Amniotic epithelial cell (primary cell): ENCODE measurements at regions not wholly inside any gene's neighbourhood (a gene's known extent, or its start where the extent isn't known, plus 50 kb on each side); places are given as distances from the start of the nearest gene placed in this dataset.
"Not testable (repeated sequence)": the region's sequence is repeated elsewhere in the genome, so short reads cannot be mapped to it uniquely, and the experiment has no call there.

Experiments
- DNase-seq: peaks from one replicate; pipeline ENCODE4 v3.0.0-alpha.2; 2010; ENCODE audit warnings: low read depth

DNA sequence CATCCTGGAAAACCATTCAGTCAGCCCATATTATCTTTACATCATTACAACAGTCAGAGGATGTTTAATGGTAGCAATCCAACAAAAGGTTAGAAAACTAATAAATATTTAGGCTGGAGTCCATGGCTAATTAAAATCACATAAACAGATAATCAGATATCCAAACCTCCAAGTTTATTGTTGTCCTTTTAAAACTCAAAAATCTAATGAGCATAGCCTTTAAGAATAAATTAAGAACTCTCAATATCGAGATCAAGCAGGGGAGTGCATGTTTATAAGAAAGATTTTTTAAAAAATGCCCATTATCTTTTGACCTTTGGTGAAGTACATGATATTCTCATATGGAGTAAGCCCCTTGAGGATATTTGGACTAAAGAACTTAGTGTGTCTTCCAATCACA is 842.9 kb upstream of the SEMA6A start:
- no peak for DNase-seq

DNA sequence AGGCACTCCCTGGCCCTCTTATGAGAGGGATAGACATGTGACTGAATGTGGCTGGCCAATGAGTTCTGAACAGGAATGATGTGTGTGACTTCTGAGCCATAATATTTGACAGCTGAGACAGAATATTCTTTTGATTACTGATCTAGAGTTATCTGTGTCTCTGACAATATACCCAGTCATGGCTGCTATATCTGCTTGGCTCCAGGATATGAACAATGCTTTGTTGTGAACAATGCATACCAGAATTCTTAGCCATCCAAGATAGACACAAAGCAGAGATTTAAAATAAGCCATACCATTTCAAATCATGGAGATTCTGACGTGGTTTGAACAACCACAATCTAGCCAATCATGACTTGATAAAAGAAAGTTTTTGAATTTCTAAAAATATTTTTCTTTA is 840.3 kb upstream of the SEMA6A start:
- peak; percentile 5 for DNase-seq

DNA sequence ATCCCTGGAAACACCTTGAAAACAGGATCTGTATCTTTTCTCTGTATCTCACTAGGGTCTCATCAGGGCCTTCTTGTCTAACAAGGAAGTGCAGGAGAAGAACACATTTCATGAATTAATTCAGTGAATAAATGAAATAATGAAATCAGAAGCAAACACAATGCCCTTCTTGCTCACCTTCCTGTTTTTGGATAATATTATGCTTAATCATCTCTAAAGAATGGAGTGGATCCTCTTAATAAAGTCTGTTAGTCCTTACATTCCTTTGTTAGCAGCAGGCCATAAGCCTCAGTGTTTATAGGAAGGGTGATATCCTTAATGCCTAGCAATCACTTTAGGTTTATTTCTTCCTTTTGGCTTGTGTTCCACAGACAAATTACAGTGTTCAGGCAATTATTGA is 837.1 kb upstream of the SEMA6A start:
- no peak for DNase-seq

DNA sequence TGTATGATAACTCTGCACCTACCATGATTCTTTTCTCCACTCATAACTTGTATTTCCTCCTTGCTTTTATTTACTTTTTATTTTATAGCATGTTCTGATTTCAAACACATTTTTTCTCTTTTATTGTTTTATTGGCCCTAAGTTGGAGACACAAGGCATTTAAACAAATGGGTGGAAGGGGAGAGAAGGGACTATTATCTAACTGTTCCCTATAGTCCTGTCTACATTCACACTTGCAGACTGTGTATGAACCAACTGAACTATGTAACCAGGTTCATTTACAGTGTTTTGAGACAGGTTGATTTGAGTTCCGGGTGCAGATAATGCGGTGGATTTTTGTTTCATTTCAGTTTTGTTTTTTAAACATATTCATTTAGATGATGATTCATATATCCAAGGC is 830.6 kb upstream of the SEMA6A start:
- DNase-seq, result no peak

DNA sequence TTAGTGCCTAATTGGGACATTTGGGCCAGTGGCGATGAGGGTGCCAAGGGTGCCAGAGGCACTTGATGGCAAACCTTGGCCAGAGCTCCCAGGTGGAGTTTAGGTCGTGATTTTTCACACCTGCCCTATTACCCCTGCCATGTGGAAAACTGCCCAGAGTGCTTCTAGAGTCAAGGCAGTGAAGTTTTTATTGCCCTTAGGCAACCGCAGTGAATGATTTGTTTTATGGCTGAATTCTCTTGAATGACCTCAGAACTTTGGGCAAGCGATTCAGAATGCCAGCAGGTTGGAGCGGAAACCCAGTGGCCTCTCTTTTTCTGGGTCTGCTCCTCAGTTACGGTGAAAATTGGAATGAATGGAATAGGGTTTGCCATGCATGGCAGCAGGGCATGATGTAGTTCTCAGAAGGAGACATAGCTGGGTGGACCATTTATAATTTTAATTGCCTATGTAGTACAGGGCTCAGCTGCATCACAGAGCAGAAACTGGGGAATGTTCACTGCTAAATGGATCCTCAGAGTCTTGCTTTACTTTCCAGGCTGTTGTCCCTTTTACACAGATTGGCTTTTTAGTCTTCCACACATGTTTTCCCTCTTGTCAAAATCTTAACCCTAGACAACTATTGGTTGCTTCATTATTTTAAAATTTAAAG is 820.0 kb upstream of the SEMA6A start:
- no peak for DNase-seq

DNA sequence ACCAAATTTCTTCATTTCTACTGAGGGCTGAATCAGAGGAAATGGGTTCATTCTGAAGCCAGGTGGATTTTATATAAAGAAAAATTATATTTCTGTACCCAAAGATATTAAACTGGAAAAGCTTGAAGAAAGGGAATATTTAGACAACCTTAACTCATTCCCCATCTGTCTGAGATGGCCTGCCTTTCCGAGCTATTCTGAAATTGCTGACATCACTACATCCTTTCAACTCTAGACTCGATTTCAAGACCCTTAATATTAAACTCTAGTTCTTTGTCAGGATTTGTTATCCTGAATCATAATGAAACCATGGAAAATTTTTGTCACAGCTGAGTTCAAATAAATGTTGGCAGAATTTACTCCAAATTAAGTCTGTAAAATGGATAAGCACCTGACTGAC is 818.5 kb upstream of the SEMA6A start:
- no peak for DNase-seq

DNA sequence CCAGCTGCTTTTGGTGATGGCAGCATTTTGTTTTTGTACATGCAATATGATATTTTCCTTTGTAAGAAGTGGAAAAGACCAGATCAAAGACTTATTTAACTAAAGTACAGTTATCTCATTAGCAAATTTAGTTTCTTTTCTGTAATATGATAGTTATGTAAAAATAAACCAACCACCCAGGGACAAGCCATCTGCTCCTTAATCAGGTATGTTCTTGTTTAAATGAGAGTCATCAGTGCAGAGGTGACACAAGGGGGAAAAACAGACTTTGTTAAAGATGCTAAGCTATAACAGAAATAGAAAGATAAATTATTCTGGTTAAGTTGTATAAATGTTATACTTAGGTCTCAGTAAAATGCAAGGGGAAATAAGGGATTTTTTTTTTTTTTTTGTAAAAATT is 805.7 kb upstream of the SEMA6A start:
- no peak for DNase-seq

DNA sequence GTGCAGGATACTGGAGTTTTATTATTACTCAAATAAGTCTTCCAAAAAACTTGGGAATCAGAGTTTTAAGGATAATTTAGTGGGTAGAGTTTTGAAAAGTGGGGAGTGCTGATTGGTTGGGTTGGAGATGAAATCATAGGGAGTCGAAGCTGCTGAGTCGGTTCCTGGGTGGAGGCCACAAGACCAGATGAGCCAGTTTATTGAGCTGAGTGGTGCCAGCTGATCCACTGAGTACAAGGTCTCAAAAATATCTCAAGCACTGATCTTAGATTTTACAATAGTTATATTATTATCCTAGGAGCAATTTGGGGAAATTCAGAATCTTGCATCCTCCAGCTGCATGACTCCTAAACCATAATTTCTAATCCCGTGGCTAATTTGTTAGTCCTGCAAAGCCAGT is 804.9 kb upstream of the SEMA6A start:
- no peak for DNase-seq

DNA sequence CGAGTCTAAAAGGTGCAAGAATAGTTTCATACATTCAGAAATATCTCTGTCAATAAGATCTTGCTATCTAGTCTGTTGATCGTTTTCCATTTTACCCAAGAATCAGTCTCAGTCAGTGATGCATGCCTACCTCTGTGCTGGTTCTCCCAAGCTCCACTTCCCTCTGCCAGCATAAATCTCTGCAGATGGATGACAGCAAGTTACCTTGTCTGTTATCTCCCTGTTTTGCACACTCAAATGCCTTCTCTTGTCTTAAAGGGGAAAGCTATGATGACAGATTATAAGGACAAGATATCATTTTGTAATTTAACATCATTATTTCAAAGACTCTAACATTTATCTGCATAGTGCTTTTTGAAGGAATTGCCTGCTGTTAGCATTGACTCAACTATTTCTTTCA is 802.1 kb upstream of the SEMA6A start:
- no peak for DNase-seq

DNA sequence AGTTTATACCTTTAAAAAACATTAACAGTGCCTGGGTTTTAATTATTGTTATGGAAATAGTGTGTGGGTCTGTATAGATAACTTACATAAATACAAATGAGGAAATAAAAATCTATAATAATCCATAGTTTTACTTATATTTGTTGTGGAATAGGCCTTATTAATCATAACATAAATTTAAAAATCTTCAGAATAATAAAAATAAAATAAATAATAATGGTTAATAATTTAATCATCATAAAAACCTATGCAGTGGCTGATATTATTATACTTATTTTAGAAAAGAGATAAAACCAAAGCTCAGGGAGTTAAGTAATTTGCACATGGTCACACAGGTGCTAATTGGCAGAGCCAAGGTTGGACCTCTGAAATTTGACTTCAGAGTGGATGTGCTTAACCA is 785.3 kb upstream of the SEMA6A start:
- DNase-seq, result no peak

DNA sequence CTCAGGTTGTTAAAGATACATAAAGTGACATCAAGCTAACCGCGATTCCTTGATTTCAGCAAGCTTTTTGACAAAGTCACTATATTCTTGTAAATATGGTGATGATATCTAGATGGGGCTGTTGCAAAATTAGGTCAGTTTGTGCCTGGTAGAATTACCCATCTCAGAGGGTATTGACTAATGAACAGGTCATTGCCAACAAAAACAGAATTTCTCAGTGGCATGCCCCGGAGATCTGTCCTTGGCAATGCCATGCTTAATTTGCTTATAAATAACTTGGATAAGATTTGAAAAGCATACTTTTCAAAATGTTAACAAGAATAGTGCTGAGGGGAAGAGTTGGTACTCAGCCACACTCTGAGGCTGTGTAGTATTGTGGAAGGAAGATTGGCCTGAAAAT is 783.3 kb upstream of the SEMA6A start:
- no peak for DNase-seq

DNA sequence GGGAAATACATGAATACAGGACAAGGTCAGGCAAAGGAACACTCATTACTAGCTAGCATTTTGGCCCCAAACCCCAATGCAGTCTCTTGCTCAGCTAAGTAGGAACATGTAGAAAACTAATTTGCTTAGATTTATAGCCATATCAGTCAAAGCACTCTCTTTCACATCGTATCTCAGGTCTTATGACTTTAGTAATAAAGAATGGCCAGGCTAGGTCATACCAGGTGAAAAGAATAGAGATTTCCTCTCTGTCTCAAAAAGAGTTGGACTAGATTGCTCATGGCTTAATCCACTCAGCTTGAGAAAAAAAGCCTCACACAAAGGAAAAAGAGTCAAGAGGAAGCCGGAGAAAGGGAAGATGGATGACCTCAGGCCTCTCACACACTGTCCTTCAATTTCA is 772.7 kb upstream of the SEMA6A start:
- no peak for DNase-seq

DNA sequence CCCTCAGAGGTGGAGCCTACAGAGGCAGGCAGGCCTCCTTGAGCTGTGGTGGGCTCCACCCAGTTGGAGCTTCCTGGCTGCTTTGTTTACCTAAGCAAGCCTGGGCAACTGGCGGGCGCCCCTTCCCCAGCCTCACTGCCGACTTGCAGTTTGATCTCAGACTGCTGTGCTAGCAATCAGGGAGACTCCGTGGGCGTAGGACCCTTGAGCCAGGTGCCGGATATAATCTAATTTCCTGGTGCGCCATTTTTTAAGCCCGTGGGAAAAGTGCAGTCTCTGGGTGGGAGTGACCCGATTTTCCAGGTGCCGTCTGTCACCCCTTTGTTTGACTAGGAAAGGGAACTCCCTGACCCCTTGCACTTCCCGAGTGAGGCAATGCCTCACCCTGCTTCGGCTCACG is 769.1 kb upstream of the SEMA6A start:
- not testable (repeated sequence) for DNase-seq

DNA sequence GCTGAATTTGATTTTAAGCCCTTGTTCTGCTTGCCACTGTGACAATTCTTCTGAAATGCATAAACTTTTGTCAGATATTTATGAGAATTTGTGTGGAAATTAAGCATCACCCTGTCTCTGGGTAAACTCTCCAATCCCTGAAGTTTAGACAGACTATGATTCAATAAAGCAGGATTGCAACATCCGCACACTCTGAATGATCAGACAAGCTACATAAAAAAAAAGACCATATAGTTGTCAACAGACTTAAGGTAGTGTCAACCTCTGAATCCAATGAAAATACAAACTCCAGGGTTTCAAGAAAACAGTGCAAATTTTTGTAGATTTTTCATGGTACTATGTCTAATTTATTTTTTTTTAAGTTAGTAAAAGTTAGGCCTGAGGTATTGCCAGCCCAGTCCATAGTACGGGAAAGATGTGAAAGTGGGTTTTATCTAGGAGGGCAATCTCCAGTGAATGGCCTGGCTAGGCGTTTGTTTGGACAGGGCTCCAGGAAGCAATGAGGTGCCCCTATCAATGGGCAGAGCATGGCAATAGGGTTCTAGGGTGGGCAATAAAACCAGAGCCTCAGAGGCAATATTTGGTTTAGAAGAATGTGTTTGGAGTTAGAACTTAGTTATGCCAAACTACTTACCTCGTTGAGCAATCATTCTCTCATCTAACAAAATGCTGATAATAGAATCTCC is 762.6 kb upstream of the SEMA6A start:
- DNase-seq, result no peak

DNA sequence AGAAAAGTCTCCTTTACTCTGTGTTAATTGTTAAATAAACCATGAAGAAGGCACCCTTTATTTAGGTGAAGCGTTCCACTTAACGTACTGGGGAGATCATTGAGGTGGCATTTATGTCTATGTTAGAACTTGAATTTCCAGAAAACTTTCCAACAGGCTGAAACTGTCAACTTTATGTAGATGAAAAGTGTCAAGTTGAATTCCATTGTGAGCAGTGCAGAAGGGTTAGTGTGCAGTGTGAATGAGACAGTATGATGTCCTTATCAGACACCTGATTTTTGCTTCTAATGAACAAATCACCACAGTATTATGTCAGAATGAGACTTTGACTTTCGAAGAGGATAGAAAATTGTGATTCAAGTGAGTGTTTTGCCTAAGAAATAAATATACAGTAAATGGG is 761.6 kb upstream of the SEMA6A start:
- no peak for DNase-seq

DNA sequence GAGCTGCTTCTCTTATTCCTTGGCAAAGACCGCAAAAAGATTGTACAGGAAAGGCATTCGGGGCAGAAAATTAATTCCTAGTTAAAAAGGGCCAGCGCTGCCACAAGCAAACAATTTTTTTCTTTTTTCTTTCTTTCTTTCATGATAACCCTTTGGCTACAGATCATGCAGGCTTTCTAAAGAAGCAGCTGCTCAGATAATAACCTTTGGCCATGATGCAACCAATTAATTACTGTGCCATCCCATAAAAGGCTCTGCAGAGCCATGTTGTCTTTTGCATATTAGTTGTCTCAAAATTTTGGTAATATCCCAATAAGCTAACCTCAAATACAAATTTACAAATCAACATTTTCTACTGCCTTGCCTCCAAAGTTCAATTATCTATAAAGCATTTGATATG is 758.4 kb upstream of the SEMA6A start:
- no peak for DNase-seq

DNA sequence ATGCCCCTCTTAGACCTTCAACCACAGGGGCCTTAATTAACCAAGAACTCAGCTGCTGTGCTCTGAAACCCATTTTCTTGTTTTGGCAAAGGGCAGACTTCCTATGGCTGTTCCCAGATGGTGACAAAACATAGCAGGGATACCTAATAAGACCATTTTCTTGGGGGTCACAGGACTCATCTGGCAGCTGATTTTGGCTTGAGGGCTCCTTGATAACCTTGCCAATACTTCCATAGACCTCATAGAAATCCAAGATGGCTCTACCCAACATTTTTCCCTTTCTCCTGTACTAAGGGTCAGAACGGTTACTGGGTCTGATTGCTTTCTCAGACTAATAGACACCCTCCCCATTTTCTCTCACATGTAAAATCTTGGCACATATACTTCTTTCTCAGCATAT is 757.7 kb upstream of the SEMA6A start:
- no peak for DNase-seq

DNA sequence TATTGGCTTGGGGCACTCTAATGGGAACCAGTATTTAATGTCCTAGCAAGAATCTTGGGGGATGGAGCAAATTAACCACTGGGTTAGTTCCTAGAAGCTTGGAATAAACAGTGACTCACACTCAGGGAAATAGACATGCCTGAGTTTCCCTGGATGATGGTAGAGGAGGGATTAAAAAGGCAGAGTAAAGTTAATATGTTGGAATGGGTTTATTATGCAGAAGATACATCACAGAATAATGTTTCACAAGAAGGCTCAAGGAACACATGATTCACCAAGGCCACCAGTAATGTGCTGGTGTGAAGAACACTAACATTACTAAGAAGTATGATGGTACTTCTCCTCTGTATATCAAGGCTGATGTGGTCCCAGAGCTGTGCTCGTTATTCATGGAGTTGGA is 752.9 kb upstream of the SEMA6A start:
- no peak for DNase-seq

DNA sequence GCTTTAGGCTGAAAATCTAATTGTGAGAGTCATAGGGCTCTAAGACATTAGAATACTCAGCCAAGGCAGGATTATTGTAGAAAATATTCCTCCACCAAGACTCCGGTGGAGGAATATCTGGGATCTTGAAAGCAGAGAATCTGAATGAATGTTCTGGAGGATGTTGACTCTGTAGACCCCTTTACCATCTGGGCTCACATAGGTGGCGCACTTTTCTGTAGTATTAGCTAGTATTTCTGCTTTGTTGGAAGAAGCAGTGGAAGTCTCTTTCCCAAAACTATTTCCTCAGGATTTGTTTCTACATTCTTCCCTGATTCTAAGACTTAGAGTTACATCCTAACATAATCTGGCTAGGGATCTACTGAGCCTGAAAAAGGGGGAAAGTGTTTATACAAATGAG is 752.4 kb upstream of the SEMA6A start:
- DNase-seq, result no peak

DNA sequence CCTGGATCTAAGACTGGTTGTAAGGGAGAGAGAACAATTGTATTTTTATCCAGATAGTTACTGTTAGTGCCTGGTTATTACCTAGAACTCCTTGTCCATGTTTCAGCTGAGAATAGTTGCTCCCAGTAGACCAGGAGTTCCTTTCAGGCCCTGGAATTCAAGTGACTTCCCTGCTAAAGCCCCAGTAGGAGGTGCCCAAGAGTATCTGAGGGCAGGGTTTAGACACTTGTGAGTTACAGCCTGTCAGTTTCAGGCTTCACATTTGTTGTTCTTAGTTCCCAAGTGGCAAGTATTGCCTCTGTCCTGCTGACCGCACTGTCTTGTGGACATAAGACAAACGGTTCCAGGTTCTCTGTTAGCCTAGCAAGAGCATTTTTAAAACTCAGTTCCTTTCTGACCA is 743.9 kb upstream of the SEMA6A start:
- DNase-seq, result no peak

DNA sequence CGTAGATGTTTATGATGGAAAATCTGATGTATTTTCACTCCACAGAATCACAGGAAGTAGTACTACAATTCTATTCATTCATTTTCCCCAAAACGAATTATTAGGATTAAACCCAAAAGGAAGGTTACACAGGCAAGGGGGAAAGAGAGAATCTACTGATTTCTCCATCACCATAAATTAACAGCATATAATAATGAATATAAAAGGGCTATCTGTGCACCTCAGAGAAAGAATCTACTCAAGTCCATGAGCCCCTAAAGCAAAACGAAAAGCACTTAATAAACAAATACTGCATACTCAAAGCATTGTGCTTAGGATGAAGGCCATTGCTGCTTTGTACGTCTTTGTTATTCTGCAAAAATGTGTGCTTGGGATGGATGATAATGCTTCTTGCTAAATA is 740.5 kb upstream of the SEMA6A start:
- DNase-seq, result no peak

DNA sequence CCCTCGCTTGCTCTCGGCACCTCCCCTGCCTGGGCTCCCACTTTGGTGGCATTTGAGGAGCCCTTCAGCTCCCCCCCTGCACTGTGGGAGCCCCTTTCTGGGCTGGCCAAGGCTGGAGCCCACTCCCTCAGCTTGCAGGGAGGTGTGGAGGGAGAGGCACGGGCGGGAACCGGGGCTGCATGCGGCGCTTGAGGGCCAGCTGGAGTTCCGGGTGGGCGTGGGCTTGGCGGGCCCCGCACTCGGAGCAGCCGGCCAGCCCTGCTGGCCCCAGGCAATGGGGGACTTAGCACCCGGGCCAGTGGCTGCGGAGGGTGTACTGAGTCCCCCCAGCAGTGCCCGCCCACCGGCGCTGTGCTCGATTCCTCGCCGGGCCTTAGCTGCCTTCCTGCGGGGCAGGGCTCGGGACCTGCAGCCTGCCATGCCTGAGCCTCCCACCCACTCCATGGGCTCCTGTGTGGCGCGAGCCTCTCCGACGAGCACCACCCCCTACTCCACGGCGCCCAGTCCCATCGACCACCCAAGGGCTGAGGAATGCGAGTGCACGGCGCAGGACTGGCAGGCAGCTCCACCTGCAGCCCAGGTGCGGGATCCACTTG is 730.0 kb upstream of the SEMA6A start:
- DNase-seq, result not testable (repeated sequence)

DNA sequence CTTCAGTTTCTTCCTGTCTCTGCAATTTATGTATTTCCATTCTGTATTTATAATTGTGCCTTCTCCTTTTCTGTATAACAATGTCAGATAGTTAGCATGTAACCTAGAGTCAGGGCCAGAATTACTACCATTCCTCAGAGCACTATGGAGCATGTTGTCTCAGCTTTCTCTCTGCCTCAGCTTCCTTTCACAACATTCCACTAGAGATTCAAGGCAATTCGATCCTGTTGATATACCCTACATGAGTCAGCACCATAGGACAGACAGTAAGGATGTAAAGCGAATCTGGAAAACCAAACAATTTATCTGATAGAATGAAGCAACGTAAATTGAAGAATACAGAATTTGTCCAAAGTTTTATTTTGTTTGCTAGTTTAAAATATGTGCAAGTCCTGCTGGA is 728.3 kb upstream of the SEMA6A start:
- no peak for DNase-seq

DNA sequence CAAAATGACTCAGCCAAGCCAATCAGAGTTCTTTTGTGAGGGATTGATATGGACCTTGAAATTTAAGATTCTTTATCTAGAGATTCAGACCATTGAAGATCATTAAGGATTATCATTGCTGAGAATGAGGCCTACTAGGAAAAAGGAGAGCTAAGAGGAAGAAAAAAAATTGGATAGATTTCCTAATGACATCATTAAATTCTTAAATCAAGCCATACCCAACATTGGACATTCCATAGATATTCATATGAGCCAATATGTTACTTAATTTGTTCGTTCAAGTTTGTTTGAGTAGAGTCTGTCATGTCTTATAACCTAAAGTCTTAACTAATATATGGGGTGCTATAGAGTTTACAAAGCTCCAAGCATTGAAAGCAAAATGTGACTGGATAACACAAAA is 727.9 kb upstream of the SEMA6A start:
- DNase-seq, result no peak
